GM21723 (cell line): ENCODE measurements at regions not wholly inside any gene's neighbourhood (a gene's known extent, or its start where the extent isn't known, plus 50 kb on each side); places are given as distances from the start of the nearest gene placed in this dataset.

Experiments
- ATAC-seq: cut with Tn5 transposase; IDR thresholded peaks from one replicate; pipeline ENCODE4 v1.9.1; 2021; ENCODE audit warnings: mild to moderate bottlenecking, moderate library complexity; ENCODE audit not compliant: unreplicated experiment

GRCh38 chr9:134214386-134214765 is 50.0 kb upstream of the RNU6ATAC start:
- no peak for ATAC-seq

DNA sequence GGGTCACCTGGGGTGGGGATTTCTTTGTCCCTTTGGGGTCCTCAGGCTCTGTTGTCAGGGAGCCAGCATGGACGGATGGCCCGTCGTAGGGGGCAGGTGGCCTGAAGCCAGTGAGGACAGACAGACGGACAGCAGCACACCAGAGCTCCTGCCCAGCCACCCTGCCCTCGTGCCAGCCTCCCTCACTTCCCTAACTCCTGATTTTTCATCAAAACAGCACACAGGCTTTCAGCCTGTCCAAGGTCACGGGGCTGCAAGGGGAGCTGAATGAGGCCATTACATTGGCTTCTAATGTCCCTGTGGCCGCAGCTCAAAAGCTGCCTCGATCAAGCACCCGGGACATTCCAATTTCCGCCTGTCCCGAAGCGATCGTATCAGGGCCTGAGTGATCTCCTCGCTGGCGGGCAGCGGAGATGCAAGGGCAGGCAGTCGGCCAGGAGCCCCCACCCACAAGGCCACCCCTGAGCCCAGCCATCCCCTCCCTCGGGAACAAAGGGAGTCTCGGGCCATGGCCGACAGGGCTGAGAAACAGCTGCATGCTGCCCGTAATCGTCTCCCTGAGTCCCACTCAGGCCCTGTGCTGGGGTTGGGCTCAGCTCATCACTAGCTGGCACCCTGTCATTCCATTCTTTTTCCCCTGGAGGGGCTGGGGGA is 50.5 kb upstream of the RNU6ATAC start:
- ATAC-seq = no peak

DNA sequence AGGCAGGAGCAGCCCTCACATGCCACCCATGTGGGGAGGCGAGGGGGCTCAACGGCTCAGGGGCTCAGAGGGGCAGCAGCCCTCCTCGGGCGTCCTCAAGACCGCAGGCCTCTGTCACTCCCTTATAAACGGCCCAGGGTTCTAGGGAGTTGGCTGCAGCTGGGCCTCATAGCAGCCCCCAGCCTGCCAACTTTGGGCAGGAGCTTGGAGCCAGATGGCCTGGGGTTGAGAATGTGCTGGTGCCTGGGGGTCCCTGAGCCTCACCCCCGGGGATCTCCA is 51.0 kb upstream of the RNU6ATAC start:
- ATAC-seq = no peak

- no peak for ATAC-seq
Observed at GRCh38 chr9:134215699-134216448, 51.5 kb upstream of the RNU6ATAC start.

- no peak for ATAC-seq
Observed at GRCh38 chr9:134216449-134216951, 52.1 kb upstream of the RNU6ATAC start.

- no peak for ATAC-seq
Observed at GRCh38 chr9:134216961-134217360, 52.6 kb upstream of the RNU6ATAC start.

- no peak for ATAC-seq
Observed at GRCh38 chr9:134217431-134218210, 53.3 kb upstream of the RNU6ATAC start.

GRCh38 chr9:134218230-134218629 is 53.9 kb upstream of the RNU6ATAC start:
- no peak for ATAC-seq

GRCh38 chr9:134219646-134220060 is 55.3 kb upstream of the RNU6ATAC start:
- no peak for ATAC-seq

- no peak for ATAC-seq
Observed at GRCh38 chr9:134220311-134220710, 55.9 kb upstream of the RNU6ATAC start.

GRCh38 chr9:134221273-134222017 is 57.1 kb upstream of the RNU6ATAC start:
- no peak for ATAC-seq

GRCh38 chr9:134222018-134222573 is 57.7 kb upstream of the RNU6ATAC start:
- no peak for ATAC-seq

- no peak for ATAC-seq
Observed at GRCh38 chr9:134223091-134223490, 58.7 kb upstream of the RNU6ATAC start.

GRCh38 chr9:134223591-134224122 is 59.3 kb upstream of the RNU6ATAC start:
- no peak for ATAC-seq

- ATAC-seq = no peak
Observed at GRCh38 chr9:134224127-134224526, 59.8 kb upstream of the RNU6ATAC start.

- ATAC-seq = no peak
Observed at GRCh38 chr9:134224567-134225093, 60.3 kb upstream of the RNU6ATAC start.

- no peak for ATAC-seq
Observed at GRCh38 chr9:134225186-134225585, 60.8 kb upstream of the RNU6ATAC start.

GRCh38 chr9:134225816-134226215 is 61.5 kb upstream of the RNU6ATAC start:
- ATAC-seq = no peak

DNA sequence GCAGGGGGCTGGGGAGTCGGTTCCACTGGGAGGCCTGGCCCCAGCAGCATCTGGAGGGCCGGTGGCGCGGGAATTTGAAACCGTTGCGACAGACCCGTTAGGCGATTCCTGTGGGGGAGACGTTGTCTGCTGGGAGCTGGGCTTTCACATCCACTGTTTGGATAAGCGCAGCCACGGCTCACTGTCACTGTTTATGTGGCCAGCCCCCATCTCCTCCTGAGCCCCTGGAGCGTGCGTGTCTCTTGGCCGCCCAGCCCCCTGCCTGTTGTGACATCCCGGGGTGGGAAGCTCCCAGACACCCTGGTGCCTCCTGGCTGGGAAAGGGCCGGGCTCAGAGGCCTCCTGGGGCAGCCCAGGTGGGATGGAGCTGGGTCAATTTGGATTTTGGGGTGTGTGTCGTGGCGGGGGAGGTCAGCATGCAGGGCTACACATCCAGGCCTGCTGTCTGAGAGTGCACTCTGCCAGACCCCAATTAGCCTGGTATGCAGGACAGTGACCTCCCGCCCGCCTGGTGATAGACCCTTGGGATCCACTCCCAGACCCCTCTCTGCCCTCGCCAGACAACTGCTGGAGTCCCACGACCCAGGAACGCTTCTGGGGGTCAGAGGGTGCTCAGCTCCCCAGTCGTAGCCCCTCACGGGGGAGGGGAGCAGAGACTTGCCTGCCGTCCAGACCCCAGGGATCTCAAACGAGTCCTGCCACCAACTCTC is 62.0 kb upstream of the RNU6ATAC start:
- ATAC-seq = no peak
